GM10266 (cell line): ENCODE measurements at regions not wholly inside any gene's neighbourhood (a gene's known extent, or its start where the extent isn't known, plus 50 kb on each side); places are given as distances from the start of the nearest gene placed in this dataset.

Source experiments
- DNase-seq: peaks from one replicate; pipeline ENCODE4 v3.0.0; 2012; ENCODE audit errors: extremely low spot score
- CTCF ChIP-seq: IDR thresholded peaks from 2 replicates; pipeline ENCODE4 v1.5.1; 2012; ENCODE audit warnings: mild to moderate bottlenecking, low read depth; ENCODE audit not compliant: control insufficient read depth, insufficient read depth; ENCODE audit errors: missing control alignments

DNA sequence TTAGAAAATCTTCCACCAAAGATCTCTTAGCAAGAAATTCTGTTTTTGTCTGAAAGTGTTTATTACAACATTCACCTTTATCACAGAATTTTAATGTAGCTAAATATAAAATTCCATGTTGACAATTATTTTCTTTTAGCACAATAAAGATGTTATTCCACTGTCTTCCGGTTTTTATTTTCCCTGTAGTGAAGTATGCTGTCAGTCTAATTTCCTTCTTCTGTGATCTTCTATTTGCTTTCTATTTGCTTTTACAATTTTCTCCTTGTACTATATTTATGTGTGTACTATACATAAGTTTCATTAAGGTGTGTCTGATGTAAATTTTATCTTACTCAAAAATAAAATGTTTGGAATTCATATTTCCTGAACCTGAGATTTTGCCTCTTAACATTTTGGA lies 117.5 kb upstream of the PPP2R3A start:
- no peak for DNase-seq

DNA sequence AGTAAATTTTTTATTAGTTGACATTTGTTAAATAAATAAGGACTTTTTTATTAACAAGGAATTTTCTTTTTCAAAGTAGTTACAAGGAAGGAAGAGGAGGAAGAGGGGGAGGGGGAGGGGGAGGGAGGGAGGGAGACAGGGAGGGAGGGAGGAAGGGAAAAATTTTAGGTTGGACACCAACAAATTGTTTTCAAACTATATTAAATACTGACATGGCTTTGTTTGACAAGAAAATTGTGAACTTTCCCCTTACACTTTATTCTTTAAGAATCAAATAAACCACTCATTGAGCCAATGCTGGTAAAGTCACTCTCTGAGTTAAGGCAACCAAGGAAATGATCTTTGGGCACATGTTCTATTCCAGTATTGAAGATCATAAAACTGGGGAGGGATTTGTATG lies 115.7 kb upstream of the PPP2R3A start:
- TF ChIP-seq CTCF: no peak
- no peak for DNase-seq

More for the DNA sequence above, 117.5 kb upstream of the PPP2R3A start:
- TF ChIP-seq CTCF: no peak

- DNase-seq: no peak
- TF ChIP-seq CTCF: no peak
Observed at GRCh38 chr3:135851201-135852081, 114.1 kb upstream of the PPP2R3A start.

- no peak for TF ChIP-seq CTCF
- DNase-seq: no peak
Observed at GRCh38 chr3:135853981-135854380, 111.5 kb upstream of the PPP2R3A start.

DNA sequence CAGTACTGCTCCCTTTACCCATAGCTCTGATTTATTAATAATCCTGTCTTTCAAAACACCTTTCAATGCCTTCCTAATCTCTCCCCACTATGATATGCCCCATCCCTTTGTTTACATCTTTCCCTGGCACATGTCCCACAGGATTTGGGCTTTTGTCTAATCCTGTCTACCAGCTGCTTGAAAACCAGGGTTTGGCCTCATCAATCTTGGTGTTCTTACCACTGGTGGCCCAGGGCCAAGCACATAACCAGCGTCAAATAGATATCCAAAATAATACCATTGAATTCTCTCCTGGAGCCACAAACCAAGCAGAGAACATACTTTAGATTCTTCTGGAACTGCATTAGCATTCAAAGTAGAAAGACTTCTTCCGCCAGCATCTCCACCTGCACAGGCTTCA lies 104.8 kb upstream of the PPP2R3A start:
- TF ChIP-seq CTCF: no peak
- DNase-seq: no peak

GRCh38 chr3:135862361-135862760 lies 103.2 kb upstream of the PPP2R3A start:
- DNase-seq: no peak
- TF ChIP-seq CTCF: no peak

DNA sequence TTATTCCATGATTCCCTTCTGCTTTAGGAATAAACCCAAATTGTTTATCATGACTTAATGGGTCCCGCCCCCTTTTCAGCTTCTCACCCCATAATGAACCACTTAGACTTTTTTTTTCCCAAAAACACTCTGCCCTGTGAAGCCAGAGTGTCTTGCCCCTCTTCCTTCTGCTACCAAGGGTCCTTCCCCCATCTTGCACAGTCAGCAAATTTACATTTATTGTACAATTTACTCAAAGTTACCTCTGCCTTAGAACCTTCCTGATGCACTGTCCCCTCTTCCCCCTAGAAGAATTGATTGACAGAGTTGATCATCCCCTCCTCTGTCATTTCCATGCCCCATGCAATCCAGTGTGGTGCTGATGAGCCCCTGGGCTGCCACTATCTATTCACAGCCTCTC lies 101.5 kb upstream of the PPP2R3A start:
- no peak for TF ChIP-seq CTCF
- no peak for DNase-seq
